Thyroid gland (tissue), 4 donors: ENCODE measurements at regions not wholly inside any gene's neighbourhood (a gene's known extent, or its start where the extent isn't known, plus 50 kb on each side); places are given as distances from the start of the nearest gene placed in this dataset.

Experiments used
- DNase-seq, 2 donors: peaks; one replicate each; pipeline ENCODE4 v3.0.0-alpha.2; 2019
- H3K27ac ChIP-seq, 3 donors: fragments of 200-600 bp; sonication (generic); 1 replicate in 2 of 3; 2 replicates in 1 of 3; pipeline ENCODE4 v1.5.1; 2016 to 2019; ENCODE audit warnings: mild to moderate bottlenecking in 1 of 3, moderate library complexity in 1 of 3
- H3K27me3 ChIP-seq: fragments of 200-600 bp; sonication (generic); one replicate; pipeline ENCODE4 v1.5.1; 2019
- H3K36me3 ChIP-seq, 2 donors: fragments of 200-600 bp; sonication (generic); one replicate each; pipeline ENCODE4 v1.5.1; 2016 to 2019
- H3K4me1 ChIP-seq, 2 donors: fragments of 200-600 bp; sonication (generic); one replicate each; pipeline ENCODE4 v1.5.1; 2017 to 2019
- H3K4me3 ChIP-seq, 3 donors: fragments of 200-600 bp; sonication (generic); replicated peaks in 1 of 3; 1 replicate in 2 of 3; 2 replicates in 1 of 3; pipeline ENCODE4 v1.5.1; 2016; ENCODE audit warnings: mild to moderate bottlenecking in 1 of 3
- H3K9me3 ChIP-seq: fragments of 200-600 bp; sonication (generic); one replicate; pipeline ENCODE4 v1.5.1; 2017
- CTCF ChIP-seq, 6 experiments: fragments of 200-600 bp in 3 of 6; fragments of 450-650 bp in 3 of 6; sonication (generic) in 3 of 6; IDR thresholded peaks; one replicate each; pipeline ENCODE4 v1.5.1; 2016 to 2019; ENCODE audit warnings: antibody characterized with exemption in 6 of 6, mild to moderate bottlenecking in 2 of 6, inconsistent platforms in 1 of 6, moderate library complexity in 1 of 6
- POLR2A ChIP-seq, 2 donors: fragments of 450-650 bp; IDR thresholded peaks; one replicate each; pipeline ENCODE4 v1.6.1; 2017; ENCODE audit warnings: antibody characterized with exemption in 2 of 2, mild to moderate bottlenecking in 2 of 2, moderate library complexity in 1 of 2
- WGBS, 2 donors: methylation state at CpG; one replicate each; pipeline ENCODE4 v1.1.5; 2017; 5-methylcytosine and 5-hydroxymethylcytosine counted together
- intact Hi-C: fragments of 100-400 bp; cut with DNase I; formaldehyde crosslinking; loops from one replicate; pipeline ENCODE4 v1.15.1; 2023

- WGBS, 2 donors: 90 to 94% methylated on average over 1 of the region's 1 CpG
- no peaks in the 10 kb centered on the region for H3K36me3 ChIP-seq
- no peak for DNase-seq
- intact Hi-C loops: no loop called here
- H3K9me3 ChIP-seq: no peaks in the 10 kb centered on the region
- no peak overlapping the region for H3K27ac ChIP-seq
- H3K4me3 ChIP-seq: no peak overlapping the region
- TF ChIP-seq CTCF (IDR thresholded peaks at IDR 0.05) (no peak), POLR2A (IDR thresholded peaks at IDR 0.05) (no peak)
- H3K27me3 ChIP-seq: no peaks in the 10 kb centered on the region
- no peaks in the 10 kb centered on the region for H3K4me1 ChIP-seq
These were observed 399.5 kb downstream of the LMO4 start for GRCh38 chr1:87728169-87728568.

- intact Hi-C loops: no loop called here
- H3K9me3 ChIP-seq: no peaks in the 10 kb centered on the region
- WGBS, 2 donors: 75 to 76% methylated on average over 9 of the region's 9 CpGs
- no peak overlapping the region for H3K27ac ChIP-seq
- H3K4me1 ChIP-seq: no peaks in the 10 kb centered on the region
- H3K36me3 ChIP-seq: no peaks in the 10 kb centered on the region
- DNase-seq: no peak
- TF ChIP-seq CTCF (IDR thresholded peaks at IDR 0.05) (no peak), POLR2A (IDR thresholded peaks at IDR 0.05) (no peak)
- no peak overlapping the region for H3K4me3 ChIP-seq
- H3K27me3 ChIP-seq: no peaks in the 10 kb centered on the region
These were observed 401.9 kb downstream of the LMO4 start for GRCh38 chr1:87730274-87731216.

- H3K4me3 ChIP-seq: no peak overlapping the region
- no peaks in the 10 kb centered on the region for H3K4me1 ChIP-seq
- H3K27me3 ChIP-seq: no peaks in the 10 kb centered on the region
- intact Hi-C loops: no loop called here
- H3K36me3 ChIP-seq: no peaks in the 10 kb centered on the region
- no peak for TF ChIP-seq CTCF (IDR thresholded peaks at IDR 0.05)
- TF ChIP-seq POLR2A (IDR thresholded peaks at IDR 0.05): no peak
- no peaks in the 10 kb centered on the region for H3K9me3 ChIP-seq
- no peak overlapping the region for H3K27ac ChIP-seq
- no peak for DNase-seq
These were observed 404.7 kb downstream of the LMO4 start for GRCh38 chr1:87733386-87733785.

GRCh38 chr1:87735750-87736149 lies 407.1 kb downstream of the LMO4 start:
- WGBS, 2 donors: 89 to 100% methylated on average over 1 of the region's 1 CpG
- Histone ChIP-seq H3K27ac (no peak overlapping the region), H3K27me3 (no peaks in the 10 kb centered on the region), H3K36me3 (no peaks in the 10 kb centered on the region), H3K4me1 (no peaks in the 10 kb centered on the region), H3K9me3 (no peaks in the 10 kb centered on the region), H3K4me3 (no peak overlapping the region)
- DNase-seq: no peak
- no peak for TF ChIP-seq CTCF (IDR thresholded peaks at IDR 0.05)
- no peak for TF ChIP-seq POLR2A (IDR thresholded peaks at IDR 0.05)
- intact Hi-C loops: no loop called here

GRCh38 chr1:87739141-87739540 lies 410.5 kb downstream of the LMO4 start:
- intact Hi-C loops: no loop called here
- H3K4me1 ChIP-seq: no peaks in the 10 kb centered on the region
- H3K4me3 ChIP-seq: no peak overlapping the region
- no peaks in the 10 kb centered on the region for H3K27me3 ChIP-seq
- H3K9me3 ChIP-seq: no peaks in the 10 kb centered on the region
- no peak for DNase-seq
- no peaks in the 10 kb centered on the region for H3K36me3 ChIP-seq
- TF ChIP-seq CTCF (IDR thresholded peaks at IDR 0.05): no peak
- TF ChIP-seq POLR2A (IDR thresholded peaks at IDR 0.05): no peak
- H3K27ac ChIP-seq: no peak overlapping the region
- 91% methylated on average over 2 of the region's 2 CpGs for WGBS, 2 donors
